ENCODE measurements at regions not wholly inside any gene's neighbourhood (a gene's known extent, or its start where the extent isn't known, plus 50 kb on each side); places are given as distances from the start of the nearest gene placed in this dataset.

DNA sequence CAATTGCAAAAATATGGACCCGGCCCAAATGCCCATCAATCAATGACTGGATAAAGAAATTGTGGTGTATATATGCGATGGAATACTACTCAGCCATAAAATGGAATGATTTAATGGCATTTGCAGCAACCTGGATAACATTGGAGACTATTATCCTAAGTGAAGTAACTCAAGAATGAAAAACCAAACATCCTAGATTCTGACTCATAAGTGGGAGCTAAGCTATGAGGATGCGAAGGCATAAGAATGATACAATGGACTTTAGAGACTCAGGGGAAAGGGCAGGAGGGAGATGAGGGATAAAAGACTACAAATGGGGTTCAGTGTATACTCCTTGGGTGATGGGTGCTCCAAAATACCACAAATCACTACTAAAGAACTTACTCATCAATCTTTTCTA, 247.6 kb upstream of the FBXL7 start:
- BruUV-seq (replicated peaks), result no TSS peak
- no peak overlapping the region for H3K4me3 ChIP-seq
- no peaks in the 10 kb centered on the region for H4K20me1 ChIP-seq (replicated peaks; ENCODE audit: control insufficient read depth, insufficient read depth, low read length)
- H3K36me3 ChIP-seq (ENCODE audit: control insufficient read depth, insufficient read depth, low read length), result no peaks in the 10 kb centered on the region
- H3K4me1 ChIP-seq (replicated peaks in 1 of 2; ENCODE audit: control insufficient read depth in 2 of 2, insufficient read depth in 2 of 2, low read length in 2 of 2), result no peaks in the 10 kb centered on the region
- H2AFZ ChIP-seq (ENCODE audit: low read depth, low read length), result no peak overlapping the region
- in situ Hi-C loops (cut with MboI), result no loop called here
- no peaks in the 10 kb centered on the region for H3K79me2 ChIP-seq (ENCODE audit: control insufficient read depth, insufficient read depth, low read length)
- ATAC-seq (no peak), FAIRE-seq (no peak), DNase-seq (ENCODE audit: extremely low read depth in 1 of 4, low spot score in 3 of 4) (no peak)
- H3K9ac ChIP-seq (ENCODE audit: insufficient read depth in 1 of 2, low read depth in 2 of 2, low read length in 2 of 2), result no peak overlapping the region
- no peak overlapping the region for H3K4me2 ChIP-seq (ENCODE audit: insufficient read depth, low read length)
- ChIA-PET CTCF (ENCODE audit: low intra/inter-chr PET ratio) (no interaction called here), POLR2A (interaction anchor here (0.7 kb wide), 1 partner anchor 163 kb away, joined by 3 read pairs; no protein-coding TSS in a partner anchor)
- no peaks in the 10 kb centered on the region for H3K9me1 ChIP-seq (ENCODE audit: control insufficient read depth, insufficient read depth, low read length)
- H3K27ac ChIP-seq (ENCODE audit: extremely low read depth, low read depth, low read length), result no peak overlapping the region
- TF ChIP-seq HEY1 (CRISPR knock-in tag; IDR thresholded peaks at IDR 0.05; ENCODE audit: borderline replicate concordance) (no peak), HDAC6 (IDR thresholded peaks at IDR 0.05; ENCODE audit: low read depth, low read length) (no peak)
- H3K27me3 ChIP-seq (ENCODE audit: control insufficient read depth in 2 of 2, insufficient read depth in 2 of 2, low read length in 2 of 2), result no peaks in the 10 kb centered on the region
- WGBS (ENCODE audit: insufficient coverage, low coverage, missing lambda C conversion rate), result 0% methylated on average over 3 of the region's 3 CpGs
- intact Hi-C loops (cut with micrococcal nuclease), result no loop called here
- peaks cover 3% of the 10 kb centered on the region for H3K9me3 ChIP-seq (replicated peaks; ENCODE audit: control insufficient read depth, insufficient read depth, low read depth, low read length)

DNA sequence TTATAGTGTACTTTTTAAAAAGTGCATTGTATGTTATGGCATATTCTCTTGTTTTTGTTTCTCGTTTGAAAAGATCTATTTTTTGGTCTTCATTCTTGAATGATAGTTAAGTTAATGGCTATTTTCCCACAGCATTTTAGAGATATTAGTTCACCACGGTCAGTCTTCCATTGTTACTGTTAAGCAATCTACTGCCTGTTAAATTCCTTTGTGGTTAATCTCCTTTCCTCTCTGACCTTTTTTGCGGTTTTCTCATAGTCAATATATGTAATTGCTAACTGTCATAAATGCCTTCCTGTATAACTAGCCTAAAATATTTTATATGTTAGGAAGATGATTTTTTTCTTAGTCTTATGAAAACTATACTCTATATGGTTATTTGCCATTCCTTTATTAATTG, 250.8 kb upstream of the FBXL7 start:
- H3K36me3 ChIP-seq (ENCODE audit: control insufficient read depth, insufficient read depth, low read length), result no peaks in the 10 kb centered on the region
- no peaks in the 10 kb centered on the region for H3K9me1 ChIP-seq (ENCODE audit: control insufficient read depth, insufficient read depth, low read length)
- ChIA-PET POLR2A (no interaction called here), CTCF (ENCODE audit: low intra/inter-chr PET ratio) (no interaction called here)
- no TSS peak for BruUV-seq (replicated peaks)
- intact Hi-C loops (cut with micrococcal nuclease), result no loop called here
- no peak for ATAC-seq
- no peak overlapping the region for H3K4me3 ChIP-seq
- H3K9me3 ChIP-seq (replicated peaks; ENCODE audit: control insufficient read depth, insufficient read depth, low read depth, low read length), result no peaks in the 10 kb centered on the region; the same call in 1 of the 2 replicates
- no peak for FAIRE-seq
- H3K27me3 ChIP-seq (ENCODE audit: control insufficient read depth in 2 of 2, insufficient read depth in 2 of 2, low read length in 2 of 2), result no peaks in the 10 kb centered on the region
- in situ Hi-C loops (cut with MboI), result no loop called here
- no peak overlapping the region for H3K9ac ChIP-seq (ENCODE audit: insufficient read depth in 1 of 2, low read depth in 2 of 2, low read length in 2 of 2)
- no peak overlapping the region for H3K4me2 ChIP-seq (ENCODE audit: insufficient read depth, low read length)
- no peaks in the 10 kb centered on the region for H4K20me1 ChIP-seq (replicated peaks; ENCODE audit: control insufficient read depth, insufficient read depth, low read length)
- no peak overlapping the region for H3K27ac ChIP-seq (ENCODE audit: extremely low read depth, low read depth, low read length)
- no peak for DNase-seq (ENCODE audit: extremely low read depth in 1 of 4, low spot score in 3 of 4)
- 0% methylated on average over 3 of the region's 3 CpGs for WGBS (ENCODE audit: insufficient coverage, low coverage, missing lambda C conversion rate)
- H3K79me2 ChIP-seq (ENCODE audit: control insufficient read depth, insufficient read depth, low read length), result no peaks in the 10 kb centered on the region
- H2AFZ ChIP-seq (ENCODE audit: low read depth, low read length), result no peak overlapping the region
- no peaks in the 10 kb centered on the region for H3K4me1 ChIP-seq (replicated peaks in 1 of 2; ENCODE audit: control insufficient read depth in 2 of 2, insufficient read depth in 2 of 2, low read length in 2 of 2)
- TF ChIP-seq MCM5 (IDR thresholded peaks at IDR 0.05; ENCODE audit: low read depth), result no peak
- TF ChIP-seq NFXL1 (CRISPR knock-in tag; IDR thresholded peaks at IDR 0.05), result no peak
- no peak for TF ChIP-seq ZBTB17 (CRISPR knock-in tag; IDR thresholded peaks at IDR 0.05)
- TF ChIP-seq, protein P1, sequence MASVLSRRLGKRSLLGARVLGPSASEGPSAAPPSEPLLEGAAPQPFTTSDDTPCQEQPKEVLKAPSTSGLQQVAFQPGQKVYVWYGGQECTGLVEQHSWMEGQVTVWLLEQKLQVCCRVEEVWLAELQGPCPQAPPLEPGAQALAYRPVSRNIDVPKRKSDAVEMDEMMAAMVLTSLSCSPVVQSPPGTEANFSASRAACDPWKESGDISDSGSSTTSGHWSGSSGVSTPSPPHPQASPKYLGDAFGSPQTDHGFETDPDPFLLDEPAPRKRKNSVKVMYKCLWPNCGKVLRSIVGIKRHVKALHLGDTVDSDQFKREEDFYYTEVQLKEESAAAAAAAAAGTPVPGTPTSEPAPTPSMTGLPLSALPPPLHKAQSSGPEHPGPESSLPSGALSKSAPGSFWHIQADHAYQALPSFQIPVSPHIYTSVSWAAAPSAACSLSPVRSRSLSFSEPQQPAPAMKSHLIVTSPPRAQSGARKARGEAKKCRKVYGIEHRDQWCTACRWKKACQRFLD (CRISPR knock-in tag; IDR thresholded peaks at IDR 0.05), result no peak
- TF ChIP-seq ZNF76 (CRISPR knock-in tag; IDR thresholded peaks at IDR 0.05; ENCODE audit: borderline replicate concordance), result no peak
- no peak for TF ChIP-seq FOXK1 (CRISPR knock-in tag; IDR thresholded peaks at IDR 0.05; ENCODE audit: borderline replicate concordance)
- no peak for TF ChIP-seq PPARD (CRISPR knock-in tag; IDR thresholded peaks at IDR 0.05)
- TF ChIP-seq, protein P2, sequence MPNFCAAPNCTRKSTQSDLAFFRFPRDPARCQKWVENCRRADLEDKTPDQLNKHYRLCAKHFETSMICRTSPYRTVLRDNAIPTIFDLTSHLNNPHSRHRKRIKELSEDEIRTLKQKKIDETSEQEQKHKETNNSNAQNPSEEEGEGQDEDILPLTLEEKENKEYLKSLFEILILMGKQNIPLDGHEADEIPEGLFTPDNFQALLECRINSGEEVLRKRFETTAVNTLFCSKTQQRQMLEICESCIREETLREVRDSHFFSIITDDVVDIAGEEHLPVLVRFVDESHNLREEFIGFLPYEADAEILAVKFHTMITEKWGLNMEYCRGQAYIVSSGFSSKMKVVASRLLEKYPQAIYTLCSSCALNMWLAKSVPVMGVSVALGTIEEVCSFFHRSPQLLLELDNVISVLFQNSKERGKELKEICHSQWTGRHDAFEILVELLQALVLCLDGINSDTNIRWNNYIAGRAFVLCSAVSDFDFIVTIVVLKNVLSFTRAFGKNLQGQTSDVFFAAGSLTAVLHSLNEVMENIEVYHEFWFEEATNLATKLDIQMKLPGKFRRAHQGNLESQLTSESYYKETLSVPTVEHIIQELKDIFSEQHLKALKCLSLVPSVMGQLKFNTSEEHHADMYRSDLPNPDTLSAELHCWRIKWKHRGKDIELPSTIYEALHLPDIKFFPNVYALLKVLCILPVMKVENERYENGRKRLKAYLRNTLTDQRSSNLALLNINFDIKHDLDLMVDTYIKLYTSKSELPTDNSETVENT (CRISPR knock-in tag; IDR thresholded peaks at IDR 0.05), result no peak
- TF ChIP-seq ZNF77 (CRISPR knock-in tag; IDR thresholded peaks at IDR 0.05), result no peak
- no peak for TF ChIP-seq PTBP1 (IDR thresholded peaks at IDR 0.05; ENCODE audit: low read depth, low read length)
- no peak for TF ChIP-seq ZNF253 (CRISPR knock-in tag; conservative IDR thresholded peaks at IDR 0.05)
- TF ChIP-seq NBN (IDR thresholded peaks at IDR 0.05; ENCODE audit: low read depth), result no peak
- no peak for TF ChIP-seq KHSRP (IDR thresholded peaks at IDR 0.05)
- TF ChIP-seq ADNP (tag; IDR thresholded peaks at IDR 0.05), result no peak

All from K562 (cell line).